ENCODE measurements at regions not wholly inside any gene's neighbourhood (a gene's known extent, or its start where the extent isn't known, plus 50 kb on each side); places are given as distances from the start of the nearest gene placed in this dataset.

DNA sequence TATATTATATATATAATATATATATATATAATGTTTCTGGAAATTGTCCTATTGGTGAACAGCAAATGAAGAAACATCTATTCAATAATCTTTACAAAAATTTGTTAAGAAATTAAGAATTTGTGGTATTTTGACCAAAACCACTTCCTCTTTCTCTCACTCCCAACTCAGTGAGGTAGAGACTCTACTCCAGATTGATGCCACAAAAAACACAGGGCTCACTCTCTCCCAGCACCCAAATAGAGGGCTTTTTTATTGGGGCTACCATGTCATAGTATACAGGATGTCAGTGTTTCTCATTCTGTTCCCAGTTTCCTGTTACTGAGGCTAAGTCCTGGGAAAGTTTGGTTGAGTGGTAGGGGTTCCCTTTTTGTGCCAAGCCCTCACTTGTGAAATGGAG lies 1155.4 kb downstream of the BCL11A start:
- no peaks in the 10 kb centered on the region for H4K20me1 ChIP-seq (ENCODE audit: insufficient read depth)
- H3K9ac ChIP-seq (ENCODE audit: low read length), result no peak overlapping the region
- H2AFZ ChIP-seq (ENCODE audit: low read depth, low read length), result no peak overlapping the region
- H3K36me3 ChIP-seq (ENCODE audit: insufficient read depth, low read length), result no peaks in the 10 kb centered on the region
- no peak overlapping the region for H3K4me3 ChIP-seq (ENCODE audit: low read length)
- H3K9me3 ChIP-seq (ENCODE audit: low read length), result peaks cover 6% of the 10 kb centered on the region
- H3K79me2 ChIP-seq (replicated peaks; ENCODE audit: insufficient read depth, low read length), result no peaks in the 10 kb centered on the region
- no peaks in the 10 kb centered on the region for H3K27me3 ChIP-seq (ENCODE audit: insufficient read depth, low read depth, low read length)
- TF ChIP-seq POLR2AphosphoS5 (IDR thresholded peaks at IDR 0.05) (no peak), TAF1 (IDR thresholded peaks at IDR 0.05; ENCODE audit: low read depth) (no peak), EZH2 (IDR thresholded peaks at IDR 0.05; ENCODE audit: borderline replicate concordance, insufficient read depth, low read length, poor library complexity, severe bottlenecking) (no peak), EP300 (conservative IDR thresholded peaks at IDR 0.05; ENCODE audit: poor library complexity, severe bottlenecking) (no peak), SMC3 (conservative IDR thresholded peaks at IDR 0.05; ENCODE audit: poor library complexity) (no peak), RAD21 (conservative IDR thresholded peaks at IDR 0.05) (no peak), MXI1 (conservative IDR thresholded peaks at IDR 0.05; ENCODE audit: poor library complexity, severe bottlenecking) (no peak)
- TF ChIP-seq, protein P1, sequence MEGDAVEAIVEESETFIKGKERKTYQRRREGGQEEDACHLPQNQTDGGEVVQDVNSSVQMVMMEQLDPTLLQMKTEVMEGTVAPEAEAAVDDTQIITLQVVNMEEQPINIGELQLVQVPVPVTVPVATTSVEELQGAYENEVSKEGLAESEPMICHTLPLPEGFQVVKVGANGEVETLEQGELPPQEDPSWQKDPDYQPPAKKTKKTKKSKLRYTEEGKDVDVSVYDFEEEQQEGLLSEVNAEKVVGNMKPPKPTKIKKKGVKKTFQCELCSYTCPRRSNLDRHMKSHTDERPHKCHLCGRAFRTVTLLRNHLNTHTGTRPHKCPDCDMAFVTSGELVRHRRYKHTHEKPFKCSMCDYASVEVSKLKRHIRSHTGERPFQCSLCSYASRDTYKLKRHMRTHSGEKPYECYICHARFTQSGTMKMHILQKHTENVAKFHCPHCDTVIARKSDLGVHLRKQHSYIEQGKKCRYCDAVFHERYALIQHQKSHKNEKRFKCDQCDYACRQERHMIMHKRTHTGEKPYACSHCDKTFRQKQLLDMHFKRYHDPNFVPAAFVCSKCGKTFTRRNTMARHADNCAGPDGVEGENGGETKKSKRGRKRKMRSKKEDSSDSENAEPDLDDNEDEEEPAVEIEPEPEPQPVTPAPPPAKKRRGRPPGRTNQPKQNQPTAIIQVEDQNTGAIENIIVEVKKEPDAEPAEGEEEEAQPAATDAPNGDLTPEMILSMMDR (IDR thresholded peaks at IDR 0.05; ENCODE audit: poor library complexity, severe bottlenecking), result no peak
- TF ChIP-seq, protein P2, sequence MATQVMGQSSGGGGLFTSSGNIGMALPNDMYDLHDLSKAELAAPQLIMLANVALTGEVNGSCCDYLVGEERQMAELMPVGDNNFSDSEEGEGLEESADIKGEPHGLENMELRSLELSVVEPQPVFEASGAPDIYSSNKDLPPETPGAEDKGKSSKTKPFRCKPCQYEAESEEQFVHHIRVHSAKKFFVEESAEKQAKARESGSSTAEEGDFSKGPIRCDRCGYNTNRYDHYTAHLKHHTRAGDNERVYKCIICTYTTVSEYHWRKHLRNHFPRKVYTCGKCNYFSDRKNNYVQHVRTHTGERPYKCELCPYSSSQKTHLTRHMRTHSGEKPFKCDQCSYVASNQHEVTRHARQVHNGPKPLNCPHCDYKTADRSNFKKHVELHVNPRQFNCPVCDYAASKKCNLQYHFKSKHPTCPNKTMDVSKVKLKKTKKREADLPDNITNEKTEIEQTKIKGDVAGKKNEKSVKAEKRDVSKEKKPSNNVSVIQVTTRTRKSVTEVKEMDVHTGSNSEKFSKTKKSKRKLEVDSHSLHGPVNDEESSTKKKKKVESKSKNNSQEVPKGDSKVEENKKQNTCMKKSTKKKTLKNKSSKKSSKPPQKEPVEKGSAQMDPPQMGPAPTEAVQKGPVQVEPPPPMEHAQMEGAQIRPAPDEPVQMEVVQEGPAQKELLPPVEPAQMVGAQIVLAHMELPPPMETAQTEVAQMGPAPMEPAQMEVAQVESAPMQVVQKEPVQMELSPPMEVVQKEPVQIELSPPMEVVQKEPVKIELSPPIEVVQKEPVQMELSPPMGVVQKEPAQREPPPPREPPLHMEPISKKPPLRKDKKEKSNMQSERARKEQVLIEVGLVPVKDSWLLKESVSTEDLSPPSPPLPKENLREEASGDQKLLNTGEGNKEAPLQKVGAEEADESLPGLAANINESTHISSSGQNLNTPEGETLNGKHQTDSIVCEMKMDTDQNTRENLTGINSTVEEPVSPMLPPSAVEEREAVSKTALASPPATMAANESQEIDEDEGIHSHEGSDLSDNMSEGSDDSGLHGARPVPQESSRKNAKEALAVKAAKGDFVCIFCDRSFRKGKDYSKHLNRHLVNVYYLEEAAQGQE (IDR thresholded peaks at IDR 0.05; ENCODE audit: borderline replicate concordance), result no peak
- no peaks in the 10 kb centered on the region for H3K9me2 ChIP-seq (ENCODE audit: insufficient read depth, low read length)
- no peak overlapping the region for H3K27ac ChIP-seq (ENCODE audit: low read length)
- H3K4me2 ChIP-seq (ENCODE audit: low read length), result no peak overlapping the region
- no peaks in the 10 kb centered on the region for H3F3A ChIP-seq (ENCODE audit: insufficient read depth, low read length, poor library complexity, severe bottlenecking)

DNA sequence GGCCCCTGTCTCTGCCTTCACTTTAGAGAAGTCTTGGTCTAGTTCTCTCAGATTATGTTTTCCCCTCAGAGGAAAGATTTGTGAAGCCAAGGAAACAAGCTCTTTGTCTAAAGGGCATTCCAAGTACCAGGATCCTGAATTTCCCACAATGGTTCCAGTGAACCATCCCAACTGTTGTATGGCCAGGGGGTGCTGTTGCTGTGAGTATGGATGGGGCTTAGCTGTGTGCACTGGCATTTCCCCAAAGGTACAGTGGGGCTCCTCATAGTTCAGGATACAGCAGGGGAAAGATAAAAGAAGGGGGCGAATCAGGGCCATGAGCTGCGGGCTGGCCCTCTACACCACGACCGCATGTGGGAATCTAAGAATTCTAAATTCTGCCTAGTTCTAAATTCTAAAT lies 1154.0 kb upstream of the FANCL start:
- Histone ChIP-seq H3K79me2 (replicated peaks; ENCODE audit: insufficient read depth, low read length) (no peaks in the 10 kb centered on the region), H3F3A (ENCODE audit: insufficient read depth, low read length, poor library complexity, severe bottlenecking) (no peaks in the 10 kb centered on the region), H3K4me2 (ENCODE audit: low read length) (no peak overlapping the region), H3K9ac (ENCODE audit: low read length) (no peak overlapping the region), H3K9me3 (ENCODE audit: low read length) (peaks cover 6% of the 10 kb centered on the region), H3K36me3 (ENCODE audit: insufficient read depth, low read length) (no peaks in the 10 kb centered on the region), H3K9me2 (ENCODE audit: insufficient read depth, low read length) (no peaks in the 10 kb centered on the region), H3K27ac (ENCODE audit: low read length) (no peak overlapping the region), H4K20me1 (ENCODE audit: insufficient read depth) (no peaks in the 10 kb centered on the region), H3K4me3 (ENCODE audit: low read length) (no peak overlapping the region), H2AFZ (ENCODE audit: low read depth, low read length) (no peak overlapping the region), H3K27me3 (ENCODE audit: insufficient read depth, low read depth, low read length) (no peaks in the 10 kb centered on the region)
- TF ChIP-seq POLR2AphosphoS5 (IDR thresholded peaks at IDR 0.05) (no peak), RAD21 (conservative IDR thresholded peaks at IDR 0.05) (no peak), MXI1 (conservative IDR thresholded peaks at IDR 0.05; ENCODE audit: poor library complexity, severe bottlenecking) (no peak), EP300 (conservative IDR thresholded peaks at IDR 0.05; ENCODE audit: poor library complexity, severe bottlenecking) (no peak), EZH2 (IDR thresholded peaks at IDR 0.05; ENCODE audit: borderline replicate concordance, insufficient read depth, low read length, poor library complexity, severe bottlenecking) (no peak), TAF1 (IDR thresholded peaks at IDR 0.05; ENCODE audit: low read depth) (no peak), SMC3 (conservative IDR thresholded peaks at IDR 0.05; ENCODE audit: poor library complexity) (no peak)
- TF ChIP-seq, protein P1 (IDR thresholded peaks at IDR 0.05; ENCODE audit: poor library complexity, severe bottlenecking), result no peak
- TF ChIP-seq, protein P2 (IDR thresholded peaks at IDR 0.05; ENCODE audit: borderline replicate concordance), result no peak
